OCI-LY7 (cell line): ENCODE measurements at regions not wholly inside any gene's neighbourhood (a gene's known extent, or its start where the extent isn't known, plus 50 kb on each side); places are given as distances from the start of the nearest gene placed in this dataset.

Experiments used
- BruUV-seq: library from RNA; stranded (reverse); fragments of 400-500 nt; replicated peaks from 2 replicates; lab custom pipeline; 2021; lab: Mats Ljungman, UMichigan
- CTCF ChIA-PET: fragments of 300-600 bp; sonication (Branson Sonifier 250); formaldehyde crosslinking; loops from one replicate; lab custom pipeline; 2022; ENCODE audit warnings: antibody characterized with exemption; ENCODE audit not compliant: unreplicated experiment; lab: Charles Lee
- POLR2A ChIA-PET: fragments of 300-600 bp; sonication (Branson Sonifier 250); formaldehyde crosslinking; loops from one replicate; lab custom pipeline; 2022; ENCODE audit warnings: antibody characterized with exemption; lab: Charles Lee
- DNase-seq: peaks from one replicate; pipeline ENCODE4 v3.0.0-alpha.2; 2015; ENCODE audit warnings: low spot score
- H2AFZ ChIP-seq: fragments of 200-600 bp; sonication (generic), shearing (Covaris generic); 2 replicates; pipeline ENCODE4 v1.6.1; 2014; ENCODE audit warnings: mild to moderate bottlenecking, antibody characterized with exemption, low read length, moderate library complexity
- H3K27ac ChIP-seq: fragments of 200-600 bp; sonication (generic); 2 replicates; pipeline ENCODE4 v1.5.1; 2014; ENCODE audit warnings: mixed run types, low read depth, mild to moderate bottlenecking, moderate library complexity, low read length, inconsistent platforms; ENCODE audit not compliant: poor library complexity, severe bottlenecking
- H3K36me3 ChIP-seq: fragments of 200-600 bp; sonication (generic); 2 replicates; pipeline ENCODE4 v1.6.1; 2014; ENCODE audit warnings: mild to moderate bottlenecking, antibody characterized with exemption, low read length, moderate library complexity, mixed read lengths; ENCODE audit not compliant: insufficient read depth
- H3K4me1 ChIP-seq: fragments of 200-600 bp; sonication (generic); 2 replicates; pipeline ENCODE4 v1.5.1; 2014; ENCODE audit warnings: mild to moderate bottlenecking, low read length; ENCODE audit not compliant: insufficient read depth, poor library complexity, severe bottlenecking
- H3K4me2 ChIP-seq: fragments of 200-600 bp; sonication (generic); 2 replicates; pipeline ENCODE4 v1.6.1; 2014; ENCODE audit warnings: mild to moderate bottlenecking, low read length
- H3K4me3 ChIP-seq: fragments of 200-600 bp; sonication (generic); 2 replicates; pipeline ENCODE4 v1.5.1; 2014; ENCODE audit warnings: mild to moderate bottlenecking, low read depth, low read length; ENCODE audit not compliant: poor library complexity, severe bottlenecking
- H3K79me2 ChIP-seq: fragments of 200-600 bp; sonication (generic); 2 replicates; pipeline ENCODE4 v1.6.1; 2016; ENCODE audit warnings: low read depth, mild to moderate bottlenecking, low read length, moderate library complexity, mixed read lengths; ENCODE audit not compliant: insufficient read depth
- H3K9me2 ChIP-seq: fragments of 200-600 bp; sonication (generic); 2 replicates; pipeline ENCODE4 v1.6.1; 2016; ENCODE audit warnings: mild to moderate bottlenecking, low read length, mixed read lengths; ENCODE audit not compliant: insufficient read depth
- H3K9me3 ChIP-seq: fragments of 200-600 bp; sonication (generic); 2 replicates; pipeline ENCODE4 v1.6.1; 2014; ENCODE audit warnings: mild to moderate bottlenecking, mixed run types, low read length, mixed read lengths
- H4K20me1 ChIP-seq: fragments of 200-600 bp; sonication (generic); 2 replicates; pipeline ENCODE4 v1.6.1; 2014; ENCODE audit warnings: mild to moderate bottlenecking, antibody characterized with exemption, low read length, moderate library complexity, mixed read lengths; ENCODE audit not compliant: insufficient read depth
- CTCF ChIP-seq: fragments of 200-600 bp; sonication (generic); conservative IDR thresholded peaks from 2 replicates; pipeline ENCODE4 v1.5.1; 2014; ENCODE audit warnings: mild to moderate bottlenecking, antibody characterized with exemption, low read length, moderate library complexity, mixed read lengths
- EZH2phosphoT487 ChIP-seq: fragments of 200-600 bp; sonication (generic); IDR thresholded peaks from 2 replicates; pipeline ENCODE4 v1.6.1; 2018; ENCODE audit warnings: low read depth, borderline replicate concordance, mild to moderate bottlenecking, mixed run types, antibody characterized with exemption, low read length, moderate library complexity, mixed read lengths
- intact Hi-C: fragments of 100-400 bp; cut with micrococcal nuclease; formaldehyde crosslinking; loops from one replicate; pipeline ENCODE4 v1.10.0; 2022; ENCODE audit not compliant: unreplicated experiment

GRCh38 chr2:67633212-67633856 lies 236.2 kb downstream of the ETAA1 start:
- Histone ChIP-seq H3K79me2 (no peaks in the 10 kb centered on the region), H3K36me3 (no peaks in the 10 kb centered on the region), H3K4me1 (no peaks in the 10 kb centered on the region), H3K4me3 (no peak overlapping the region), H3K27ac (no peak overlapping the region), H3K9me2 (no peaks in the 10 kb centered on the region), H3K4me2 (no peak overlapping the region), H2AFZ (no peak overlapping the region), H4K20me1 (no peaks in the 10 kb centered on the region), H3K9me3 (no peaks in the 10 kb centered on the region)
- no peak for DNase-seq
- CTCF ChIA-PET: no interaction called here
- BruUV-seq: no TSS peak
- TF ChIP-seq CTCF (no peak), EZH2phosphoT487 (no peak)
- intact Hi-C loops: no loop called here
- POLR2A ChIA-PET: interaction anchor here (0.6 kb wide), 1 partner anchor 1198 kb away, joined by 3 read pairs; no protein-coding TSS in a partner anchor

- no peak overlapping the region for H3K4me3 ChIP-seq
- H3K9me2 ChIP-seq: no peaks in the 10 kb centered on the region
- ChIA-PET CTCF (no interaction called here), POLR2A (no interaction called here)
- no peaks in the 10 kb centered on the region for H4K20me1 ChIP-seq
- intact Hi-C loops: no loop called here
- no peaks in the 10 kb centered on the region for H3K36me3 ChIP-seq
- no peak for DNase-seq
- no peak overlapping the region for H2AFZ ChIP-seq
- no peaks in the 10 kb centered on the region for H3K4me1 ChIP-seq
- TF ChIP-seq EZH2phosphoT487 (no peak), CTCF (no peak)
- no peaks in the 10 kb centered on the region for H3K9me3 ChIP-seq
- no peak overlapping the region for H3K4me2 ChIP-seq
- BruUV-seq: no TSS peak
- no peak overlapping the region for H3K27ac ChIP-seq
- H3K79me2 ChIP-seq: no peaks in the 10 kb centered on the region
Measured at GRCh38 chr2:67638146-67638545, 241.0 kb downstream of the ETAA1 start.

GRCh38 chr2:67641312-67642045 lies 244.3 kb downstream of the ETAA1 start:
- Histone ChIP-seq H2AFZ (no peak overlapping the region), H3K9me3 (no peaks in the 10 kb centered on the region), H3K79me2 (no peaks in the 10 kb centered on the region), H4K20me1 (no peaks in the 10 kb centered on the region), H3K27ac (no peak overlapping the region), H3K4me1 (no peaks in the 10 kb centered on the region), H3K36me3 (no peaks in the 10 kb centered on the region), H3K4me2 (no peak overlapping the region), H3K9me2 (no peaks in the 10 kb centered on the region), H3K4me3 (no peak overlapping the region)
- no TSS peak for BruUV-seq
- CTCF ChIA-PET: no interaction called here
- no peak for TF ChIP-seq EZH2phosphoT487
- no peak for TF ChIP-seq CTCF
- POLR2A ChIA-PET: no interaction called here
- intact Hi-C loops: no loop called here
- DNase-seq: no peak
